ENCODE measurements at regions not wholly inside any gene's neighbourhood (a gene's known extent, or its start where the extent isn't known, plus 50 kb on each side); places are given as distances from the start of the nearest gene placed in this dataset.

DNA sequence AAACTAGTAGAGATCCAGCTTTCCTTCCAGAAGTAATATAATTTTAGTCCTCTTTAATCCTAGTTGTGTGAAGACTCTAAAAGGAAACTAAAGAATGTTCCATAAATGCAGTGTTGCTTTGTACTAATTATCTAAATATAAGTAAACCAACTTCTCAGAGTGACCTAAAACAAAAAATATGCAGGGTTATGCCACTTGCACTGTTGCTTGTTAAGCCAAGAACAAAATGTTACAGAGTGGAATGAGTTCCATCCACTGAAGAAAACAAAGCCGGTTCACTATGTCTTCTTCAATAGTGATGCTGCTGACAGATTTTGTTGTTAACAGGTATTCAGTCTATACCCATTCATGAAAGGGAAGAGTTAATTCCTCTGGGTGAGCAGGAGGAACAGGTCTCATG lies 252.0 kb upstream of the DIAPH2 start:
- no peaks in the 10 kb centered on the region for H3K23me2 ChIP-seq (ENCODE audit: low read depth, low read length)
- H2AK5ac ChIP-seq (ENCODE audit: low read depth, low read length): no peak overlapping the region
- H3K4me2 ChIP-seq (ENCODE audit: insufficient read depth in 1 of 2, low read depth in 2 of 2, low read length in 2 of 2): no peak overlapping the region
- H3K18ac ChIP-seq (ENCODE audit: extremely low read depth, low read length): no peak overlapping the region
- TF ChIP-seq SAP30 (IDR thresholded peaks at IDR 0.05; ENCODE audit: insufficient read depth, insufficient replicate concordance, low read length) (no peak), KDM4A (IDR thresholded peaks at IDR 0.05; ENCODE audit: low read depth, low read length, severe bottlenecking) (no peak), SP4 (IDR thresholded peaks at IDR 0.05; ENCODE audit: low read length) (no peak), KDM5A (IDR thresholded peaks at IDR 0.05; ENCODE audit: low read length) (no peak), BACH1 (IDR thresholded peaks at IDR 0.05; ENCODE audit: low read length) (no peak), SP2 (IDR thresholded peaks at IDR 0.05; ENCODE audit: low read length) (no peak), KDM1A (IDR thresholded peaks at IDR 0.05; ENCODE audit: borderline replicate concordance, low read length) (no peak), TEAD4 (IDR thresholded peaks at IDR 0.05; ENCODE audit: low read depth, low read length) (no peak), ZNF274 (IDR thresholded peaks at IDR 0.05; ENCODE audit: borderline replicate concordance, extremely low read depth, low read length) (no peak), JUN (IDR thresholded peaks at IDR 0.05; ENCODE audit: low read depth, low read length) (no peak), TCF12 (IDR thresholded peaks at IDR 0.05; ENCODE audit: low read depth, low read length) (no peak), CEBPB (IDR thresholded peaks at IDR 0.05; ENCODE audit: low read depth, low read length) (no peak), CBX5 (IDR thresholded peaks at IDR 0.05; ENCODE audit: low read depth, low read length) (no peak), SIX5 (IDR thresholded peaks at IDR 0.05; ENCODE audit: low read depth, low read length) (no peak)
- TF ChIP-seq, protein P1, sequence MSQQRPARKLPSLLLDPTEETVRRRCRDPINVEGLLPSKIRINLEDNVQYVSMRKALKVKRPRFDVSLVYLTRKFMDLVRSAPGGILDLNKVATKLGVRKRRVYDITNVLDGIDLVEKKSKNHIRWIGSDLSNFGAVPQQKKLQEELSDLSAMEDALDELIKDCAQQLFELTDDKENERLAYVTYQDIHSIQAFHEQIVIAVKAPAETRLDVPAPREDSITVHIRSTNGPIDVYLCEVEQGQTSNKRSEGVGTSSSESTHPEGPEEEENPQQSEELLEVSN (IDR thresholded peaks at IDR 0.05): no peak
- TF ChIP-seq, protein P2, sequence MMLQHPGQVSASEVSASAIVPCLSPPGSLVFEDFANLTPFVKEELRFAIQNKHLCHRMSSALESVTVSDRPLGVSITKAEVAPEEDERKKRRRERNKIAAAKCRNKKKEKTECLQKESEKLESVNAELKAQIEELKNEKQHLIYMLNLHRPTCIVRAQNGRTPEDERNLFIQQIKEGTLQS (IDR thresholded peaks at IDR 0.05; ENCODE audit: insufficient read depth, low read depth, low read length): no peak
- no peak overlapping the region for H3K4me3 ChIP-seq (ENCODE audit: extremely low read depth in 1 of 4, insufficient read depth in 2 of 4, low read depth in 3 of 4, low read length in 4 of 4)
- H3K56ac ChIP-seq (replicated peaks; ENCODE audit: insufficient read length, low read depth, low read length): no peak overlapping the region
- ChIA-PET CTCF (ENCODE audit: partially characterized antibody) (no interaction called here), POLR2A (ENCODE audit: partially characterized antibody) (no interaction called here)
- H2BK12ac ChIP-seq (ENCODE audit: low read depth, low read length): no peak overlapping the region
- H2BK15ac ChIP-seq (ENCODE audit: low read length): no peak overlapping the region
- FAIRE-seq (no peak), DNase-seq (ENCODE audit: low read depth in 1 of 2, low spot score in 2 of 2) (no peak)
- H4K91ac ChIP-seq (replicated peaks; ENCODE audit: insufficient read length, low read length): no peak overlapping the region
- H3K27ac ChIP-seq (ENCODE audit: low read depth, low read length): no peak overlapping the region
- H3K4me1 ChIP-seq (replicated peaks in 1 of 4; ENCODE audit: control insufficient read depth in 3 of 4, insufficient read depth in 4 of 4, low read length in 3 of 4): no peaks in the 10 kb centered on the region
- no peaks in the 10 kb centered on the region for H3K79me1 ChIP-seq (ENCODE audit: low read depth, low read length)
- no peaks in the 10 kb centered on the region for H4K20me1 ChIP-seq (replicated peaks in 1 of 2; ENCODE audit: control insufficient read depth in 1 of 2, insufficient read depth in 2 of 2, low read length in 2 of 2)
- no peak overlapping the region for H3K9ac ChIP-seq (replicated peaks in 1 of 4; ENCODE audit: extremely low read depth in 1 of 4, low read depth in 3 of 4, low read length in 3 of 4)
- 89% methylated on average over 1 of the region's 1 CpG; no CpG with 5 or more reads in 1 of the 2 experiments for WGBS, 2 experiments (ENCODE audit: extremely low coverage in 1 of 2, insufficient coverage in 1 of 2, insufficient read length in 1 of 2, insufficient replicate concordance in 2 of 2, low coverage in 1 of 2, low lambda C conversion rate in 2 of 2, missing lambda C conversion rate in 1 of 2)
- no peak overlapping the region for H3K4ac ChIP-seq (replicated peaks; ENCODE audit: insufficient read length, low read depth, low read length)
- no peak overlapping the region for H3K14ac ChIP-seq (ENCODE audit: insufficient read length)
- H3K36me3 ChIP-seq (ENCODE audit: control insufficient read depth in 2 of 4, insufficient read depth in 4 of 4, low read length in 3 of 4): no peaks in the 10 kb centered on the region
- no peaks in the 10 kb centered on the region for H3K27me3 ChIP-seq (replicated peaks in 1 of 4; ENCODE audit: control insufficient read depth in 3 of 4, extremely low read depth in 1 of 4, insufficient read depth in 3 of 4, low read length in 3 of 4)
- H3K79me2 ChIP-seq (ENCODE audit: control insufficient read depth in 1 of 2, insufficient read depth in 2 of 2, low read length in 2 of 2): no peaks in the 10 kb centered on the region
- H2BK120ac ChIP-seq (replicated peaks; ENCODE audit: low read depth, low read length): no peak overlapping the region
- H3K23ac ChIP-seq (ENCODE audit: insufficient read length): no peak overlapping the region
- H4K8ac ChIP-seq (ENCODE audit: extremely low read depth, insufficient read depth, low read length): no peak overlapping the region
- no peak overlapping the region for H2BK5ac ChIP-seq (ENCODE audit: low read depth, low read length)
- H2AFZ ChIP-seq (ENCODE audit: low read length): no peak overlapping the region
- no peak overlapping the region for H4K5ac ChIP-seq (ENCODE audit: insufficient read length, low read depth, low read length)
- H2BK20ac ChIP-seq (ENCODE audit: low read length): no peak overlapping the region
- no peaks in the 10 kb centered on the region for H3K9me3 ChIP-seq (ENCODE audit: insufficient read depth in 2 of 2, low read depth in 1 of 2, low read length in 1 of 2)
